ENCODE measurements at regions not wholly inside any gene's neighbourhood (a gene's known extent, or its start where the extent isn't known, plus 50 kb on each side); places are given as distances from the start of the nearest gene placed in this dataset.

- Histone ChIP-seq H3K27me3 (no peaks in the 10 kb centered on the region), H3K36me3 (no peaks in the 10 kb centered on the region), H3K27ac (no peak overlapping the region), H3K4me3 (replicated peaks in 1 of 3) (no peak overlapping the region), H3K4me1 (no peaks in the 10 kb centered on the region), H3K9me3 (no peaks in the 10 kb centered on the region)
- WGBS, 2 donors, result 94 to 95% methylated on average over 8 of the region's 8 CpGs
- DNase-seq, result no peak
- intact Hi-C loops (cut with DNase I), result no loop called here
- TF ChIP-seq CTCF (IDR thresholded peaks at IDR 0.05) (no peak), POLR2A (IDR thresholded peaks at IDR 0.05) (no peak)
These were observed 347.6 kb downstream of the RNF144A start for GRCh38 chr2:7264791-7265190.

- H3K27me3 ChIP-seq, result no peaks in the 10 kb centered on the region
- no peak overlapping the region for H3K4me3 ChIP-seq (replicated peaks in 1 of 3)
- WGBS, 2 donors, result 63 to 77% methylated on average over 8 of the region's 8 CpGs
- no peak for DNase-seq
- TF ChIP-seq CTCF (IDR thresholded peaks at IDR 0.05) (no peak), POLR2A (IDR thresholded peaks at IDR 0.05) (no peak)
- H3K27ac ChIP-seq, result no peak overlapping the region
- no peaks in the 10 kb centered on the region for H3K4me1 ChIP-seq
- no peaks in the 10 kb centered on the region for H3K9me3 ChIP-seq
- intact Hi-C loops (cut with DNase I), result no loop called here
- H3K36me3 ChIP-seq, result no peaks in the 10 kb centered on the region
These were observed 348.1 kb downstream of the RNF144A start for GRCh38 chr2:7265286-7265685.

DNA sequence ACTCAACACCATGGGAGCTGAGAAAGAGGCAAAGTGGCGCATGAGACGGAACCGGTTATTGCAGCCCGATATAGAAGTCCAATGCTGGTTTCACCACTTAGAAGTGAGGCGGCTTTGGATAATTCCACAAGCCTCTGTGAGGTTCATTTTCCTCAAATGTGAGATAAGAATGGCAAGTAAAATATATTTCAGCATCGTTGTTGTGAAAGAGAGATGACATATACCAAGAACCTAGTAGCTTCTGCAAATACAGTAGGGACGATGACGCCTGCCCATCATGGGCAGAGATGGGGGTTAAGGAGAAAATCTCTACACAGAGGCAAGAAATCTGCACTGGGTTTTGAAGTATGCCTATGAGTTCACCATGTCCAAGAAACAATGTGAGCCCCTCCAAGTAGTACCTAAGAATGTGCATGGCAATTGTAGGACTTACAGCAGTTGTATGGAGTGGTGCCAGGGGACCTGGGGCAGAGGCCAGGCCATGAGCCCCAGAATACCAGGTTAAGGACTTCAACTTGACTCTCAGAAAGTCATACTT lies 352.0 kb downstream of the RNF144A start:
- no peaks in the 10 kb centered on the region for H3K4me1 ChIP-seq
- DNase-seq, result no peak
- intact Hi-C loops (cut with DNase I), result no loop called here
- no peaks in the 10 kb centered on the region for H3K9me3 ChIP-seq
- no peaks in the 10 kb centered on the region for H3K36me3 ChIP-seq
- 96 to 98% methylated on average over 8 of the region's 8 CpGs for WGBS, 2 donors
- no peaks in the 10 kb centered on the region for H3K27me3 ChIP-seq
- no peak overlapping the region for H3K4me3 ChIP-seq (replicated peaks in 1 of 3)
- H3K27ac ChIP-seq, result no peak overlapping the region
- TF ChIP-seq POLR2A (IDR thresholded peaks at IDR 0.05) (no peak), CTCF (IDR thresholded peaks at IDR 0.05) (no peak)

GRCh38 chr2:7270011-7270431 lies 352.8 kb downstream of the RNF144A start:
- 54 to 58% methylated on average over 7 of the region's 7 CpGs for WGBS, 2 donors
- no peak for DNase-seq
- H3K9me3 ChIP-seq, result no peaks in the 10 kb centered on the region
- no peak overlapping the region for H3K27ac ChIP-seq
- no peaks in the 10 kb centered on the region for H3K4me1 ChIP-seq
- H3K4me3 ChIP-seq (replicated peaks in 1 of 3), result no peak overlapping the region
- no peaks in the 10 kb centered on the region for H3K27me3 ChIP-seq
- TF ChIP-seq CTCF (IDR thresholded peaks at IDR 0.05), result no peak
- H3K36me3 ChIP-seq, result no peaks in the 10 kb centered on the region
- intact Hi-C loops (cut with DNase I), result no loop called here

DNA sequence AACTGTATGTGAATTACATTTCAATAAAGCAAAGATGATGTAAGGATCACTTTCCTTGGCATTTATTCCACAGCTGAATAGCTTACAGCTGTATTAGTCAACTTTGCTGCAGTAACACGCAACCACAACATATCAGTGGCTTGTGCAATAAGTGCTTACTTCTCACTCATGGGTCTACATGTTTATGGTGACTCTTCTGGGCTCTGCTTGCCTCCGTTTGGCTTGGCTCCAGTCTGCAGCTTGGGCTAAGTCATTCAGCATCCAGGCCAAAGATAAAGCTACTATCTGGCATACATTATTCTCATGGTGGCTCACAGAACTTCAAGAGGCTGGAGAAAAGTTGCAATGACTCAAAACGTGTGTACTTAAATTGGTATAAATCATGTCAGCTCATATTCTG lies 355.0 kb downstream of the RNF144A start:
- H3K4me1 ChIP-seq, result no peaks in the 10 kb centered on the region
- DNase-seq, result no peak
- intact Hi-C loops (cut with DNase I), result no loop called here
- H3K36me3 ChIP-seq, result no peaks in the 10 kb centered on the region
- H3K4me3 ChIP-seq (replicated peaks in 1 of 3), result no peak overlapping the region
- no peaks in the 10 kb centered on the region for H3K9me3 ChIP-seq
- WGBS, 2 donors, result 63 to 80% methylated on average over 3 of the region's 3 CpGs
- H3K27ac ChIP-seq, result no peak overlapping the region
- TF ChIP-seq POLR2A (IDR thresholded peaks at IDR 0.05), result no peak
- TF ChIP-seq CTCF (IDR thresholded peaks at IDR 0.05), result no peak
- no peaks in the 10 kb centered on the region for H3K27me3 ChIP-seq
